ENCODE measurements at regions not wholly inside any gene's neighbourhood (a gene's known extent, or its start where the extent isn't known, plus 50 kb on each side); places are given as distances from the start of the nearest gene placed in this dataset.

- H2AK5ac ChIP-seq (ENCODE audit: low read depth, low read length), result no peak overlapping the region
- peaks cover 3 to 19% (median 15%) of the 10 kb centered on the region in 4 experiments; a peak in 6 of 7 replicates for H3K4me1 ChIP-seq (replicated peaks in 1 of 4; ENCODE audit: control insufficient read depth in 3 of 4, insufficient read depth in 4 of 4, low read length in 3 of 4)
- H2BK12ac ChIP-seq (ENCODE audit: low read depth, low read length), result peak overlapping the region; percentile 93; the same call in 1 of the 2 replicates
- peak overlapping the region; percentile 89; the same call in 1 of the 2 replicates for H3K18ac ChIP-seq (ENCODE audit: extremely low read depth, low read length)
- 91% methylated on average over 2 of the region's 2 CpGs; no CpG with 5 or more reads in 1 of the 2 experiments for WGBS, 2 experiments (ENCODE audit: extremely low coverage in 1 of 2, insufficient coverage in 1 of 2, insufficient read length in 1 of 2, insufficient replicate concordance in 2 of 2, low coverage in 1 of 2, low lambda C conversion rate in 2 of 2, missing lambda C conversion rate in 1 of 2)
- no peak overlapping the region for H4K8ac ChIP-seq (ENCODE audit: extremely low read depth, insufficient read depth, low read length)
- no peaks in the 10 kb centered on the region for H4K20me1 ChIP-seq (replicated peaks in 1 of 2; ENCODE audit: control insufficient read depth in 1 of 2, insufficient read depth in 2 of 2, low read length in 2 of 2)
- H2BK15ac ChIP-seq (ENCODE audit: low read length), result no peak overlapping the region
- CTCF ChIA-PET (ENCODE audit: partially characterized antibody), result interaction anchor here (0.6 kb wide), 1 partner anchor 78 kb away, joined by 3 read pairs; no protein-coding TSS in a partner anchor
- no peak overlapping the region for H3K23ac ChIP-seq (ENCODE audit: insufficient read length)
- no peak overlapping the region for H2BK120ac ChIP-seq (replicated peaks; ENCODE audit: low read depth, low read length)
- H2BK5ac ChIP-seq (ENCODE audit: low read depth, low read length), result peak overlapping the region; percentile 54; the same call in 1 of the 2 replicates
- H3K9ac ChIP-seq (replicated peaks in 1 of 4; ENCODE audit: extremely low read depth in 1 of 4, low read depth in 3 of 4, low read length in 3 of 4), result no peak overlapping the region
- POLR2A ChIA-PET (ENCODE audit: partially characterized antibody), result interaction anchor here (1.0 kb wide), 1 partner anchor 123 kb away, joined by 3 read pairs; no protein-coding TSS in a partner anchor
- no peak overlapping the region for H3K4me3 ChIP-seq (ENCODE audit: extremely low read depth in 1 of 4, insufficient read depth in 2 of 4, low read depth in 3 of 4, low read length in 4 of 4)
- H3K14ac ChIP-seq (ENCODE audit: insufficient read length), result no peak overlapping the region
- no peak for DNase-seq (ENCODE audit: low read depth in 1 of 2, low spot score in 2 of 2)
- no peaks in the 10 kb centered on the region; the same call in 1 of the 2 replicates for H3K23me2 ChIP-seq (ENCODE audit: low read depth, low read length)
- no peak for FAIRE-seq
- peak overlapping the region in 1 of 2 experiments; percentile 51; a peak in 1 of 4 replicates for H3K4me2 ChIP-seq (ENCODE audit: insufficient read depth in 1 of 2, low read depth in 2 of 2, low read length in 2 of 2)
- 0 out of 2 replicates have a peak overlapping the region, but pooled peaks have one; percentile 52 for H2BK20ac ChIP-seq (ENCODE audit: low read length)
- no peaks in the 10 kb centered on the region for H3K9me3 ChIP-seq (ENCODE audit: insufficient read depth in 2 of 2, low read depth in 1 of 2, low read length in 1 of 2)
- H3K27me3 ChIP-seq (replicated peaks in 1 of 4; ENCODE audit: control insufficient read depth in 3 of 4, extremely low read depth in 1 of 4, insufficient read depth in 3 of 4, low read length in 3 of 4), result no peaks in the 10 kb centered on the region
- no peaks in the 10 kb centered on the region for H3K79me1 ChIP-seq (ENCODE audit: low read depth, low read length)
- no peak overlapping the region for H3K4ac ChIP-seq (replicated peaks; ENCODE audit: insufficient read length, low read depth, low read length)
- peak overlapping the region; percentile 43; the same call in 1 of the 2 replicates for H2AFZ ChIP-seq (ENCODE audit: low read length)
- no peak overlapping the region for H4K5ac ChIP-seq (ENCODE audit: insufficient read length, low read depth, low read length)
- no peak overlapping the region for H3K56ac ChIP-seq (replicated peaks; ENCODE audit: insufficient read length, low read depth, low read length)
- no peak overlapping the region for H4K91ac ChIP-seq (replicated peaks; ENCODE audit: insufficient read length, low read length)
- no peaks in the 10 kb centered on the region for H3K36me3 ChIP-seq (ENCODE audit: control insufficient read depth in 2 of 4, insufficient read depth in 4 of 4, low read length in 3 of 4)
- H3K79me2 ChIP-seq (ENCODE audit: control insufficient read depth in 1 of 2, insufficient read depth in 2 of 2, low read length in 2 of 2), result no peaks in the 10 kb centered on the region
- H3K27ac ChIP-seq (ENCODE audit: low read depth, low read length), result peak overlapping the region; percentile 35; the same call in 1 of the 2 replicates
- TF ChIP-seq EGR1 (IDR thresholded peaks at IDR 0.05; ENCODE audit: borderline replicate concordance, low read depth, low read length) (no peak), SP4 (IDR thresholded peaks at IDR 0.05; ENCODE audit: low read length) (no peak), RNF2 (IDR thresholded peaks at IDR 0.05; ENCODE audit: borderline replicate concordance, low read depth, low read length, missing control alignments, poor library complexity, severe bottlenecking) (no peak), KDM5A (IDR thresholded peaks at IDR 0.05; ENCODE audit: low read length) (no peak), POLR2A (IDR thresholded peaks at IDR 0.05; ENCODE audit: control extremely low read depth in 1 of 2, low read depth in 2 of 2, low read length in 2 of 2) (no peak), SUZ12 (IDR thresholded peaks at IDR 0.05; ENCODE audit: low read length) (no peak), SAP30 (IDR thresholded peaks at IDR 0.05; ENCODE audit: insufficient read depth, insufficient replicate concordance, low read length) (no peak), TAF7 (optimal IDR thresholded peaks at IDR 0.05; ENCODE audit: borderline replicate concordance, low read depth, low read length) (no peak), USF2 (IDR thresholded peaks at IDR 0.05; ENCODE audit: low read length) (no peak), PHF8 (conservative IDR thresholded peaks at IDR 0.05; ENCODE audit: low read depth, low read length) (no peak), HDAC2 (IDR thresholded peaks at IDR 0.05; ENCODE audit: borderline replicate concordance in 1 of 2, low read depth in 2 of 2, low read length in 2 of 2) (no peak)
Observed at GRCh38 chr5:96084874-96085506, 123.3 kb upstream of the ELL2 start.

All from H1 (cell line).